Neural progenitor cell (in vitro differentiated cells): ENCODE measurements at regions not wholly inside any gene's neighbourhood (a gene's known extent, or its start where the extent isn't known, plus 50 kb on each side); places are given as distances from the start of the nearest gene placed in this dataset.

ENCODE experiments used
- DNase-seq: peaks from one replicate; pipeline ENCODE4 v3.0.0-alpha.2; 2016; ENCODE audit warnings: low spot score
- H2AFZ ChIP-seq: fragments of 200-600 bp; sonication (generic); replicated peaks from 2 replicates; pipeline ENCODE4 v1.6.1; 2016; ENCODE audit warnings: antibody characterized with exemption
- H3F3A ChIP-seq: fragments of 200-600 bp; sonication (generic); 2 replicates; pipeline ENCODE4 v1.6.1; 2016; ENCODE audit warnings: antibody characterized with exemption, low read depth
- H3K27ac ChIP-seq: fragments of 200-600 bp; sonication (generic); 2 replicates; pipeline ENCODE4 v1.5.1; 2016; ENCODE audit warnings: mild to moderate bottlenecking
- H3K27me3 ChIP-seq: fragments of 200-600 bp; sonication (generic); 2 replicates; pipeline ENCODE4 v1.6.1; 2016; ENCODE audit warnings: mild to moderate bottlenecking, moderate library complexity
- H3K36me3 ChIP-seq: fragments of 200-600 bp; sonication (generic); 2 replicates; pipeline ENCODE4 v1.5.1; 2016
- H3K4me1 ChIP-seq: fragments of 200-600 bp; sonication (generic); 2 replicates; pipeline ENCODE4 v1.6.1; 2016; ENCODE audit warnings: mixed run types
- H3K4me2 ChIP-seq: fragments of 200-600 bp; sonication (generic); 2 replicates; pipeline ENCODE4 v1.6.1; 2016
- H3K4me3 ChIP-seq: fragments of 200-600 bp; sonication (generic); 2 replicates; pipeline ENCODE4 v1.5.1; 2016
- H3K79me2 ChIP-seq: fragments of 200-600 bp; sonication (generic); 2 replicates; pipeline ENCODE4 v1.6.1; 2016; ENCODE audit warnings: low read depth
- H3K9ac ChIP-seq: fragments of 200-600 bp; sonication (generic); 2 replicates; pipeline ENCODE4 v1.6.1; 2016
- H3K9me3 ChIP-seq: fragments of 200-600 bp; sonication (generic); 2 replicates; pipeline ENCODE4 v1.5.1; 2016; ENCODE audit warnings: low read depth
- H4K20me1 ChIP-seq: fragments of 200-600 bp; sonication (generic); 2 replicates; pipeline ENCODE4 v1.6.1; 2016; ENCODE audit warnings: low read depth
- H3K27ac Mint-ChIP-seq: 3 replicates; pipeline ENCODE4 v1.8.0; 2021; ENCODE audit warnings: mixed read lengths
- H3K27me3 Mint-ChIP-seq: 2 replicates; pipeline ENCODE4 v1.8.0; 2022; ENCODE audit warnings: low read depth, mild to moderate bottlenecking, inconsistent platforms, moderate library complexity, mixed read lengths; ENCODE audit not compliant: insufficient read depth
- H3K36me3 Mint-ChIP-seq: 3 replicates; pipeline ENCODE4 v1.8.0; 2021; ENCODE audit warnings: mixed read lengths
- H3K4me1 Mint-ChIP-seq: 3 replicates; pipeline ENCODE4 v1.8.0; 2021; ENCODE audit warnings: mixed read lengths
- H3K4me3 Mint-ChIP-seq: 3 replicates; pipeline ENCODE4 v1.8.0; 2021; ENCODE audit warnings: mild to moderate bottlenecking, moderate library complexity, mixed read lengths
- H3K9me3 Mint-ChIP-seq: 3 replicates; pipeline ENCODE4 v1.8.0; 2020; ENCODE audit warnings: mixed read lengths
- CTCF ChIP-seq: fragments of 200-600 bp; sonication (generic); IDR thresholded peaks from 2 replicates; pipeline ENCODE4 v1.5.1; 2017; ENCODE audit warnings: antibody characterized with exemption, mild to moderate bottlenecking
- EZH2 ChIP-seq: fragments of 200-600 bp; sonication (generic); IDR thresholded peaks from 2 replicates; pipeline ENCODE4 v1.6.1; 2017; ENCODE audit warnings: antibody characterized with exemption, mild to moderate bottlenecking, moderate library complexity
- EZH2phosphoT487 ChIP-seq: fragments of 200-600 bp; sonication (generic); IDR thresholded peaks from 2 replicates; pipeline ENCODE4 v1.6.1; 2017; ENCODE audit warnings: antibody characterized with exemption

- no peaks in the 10 kb centered on the region for H3K27me3 ChIP-seq
- H2AFZ ChIP-seq: no peak overlapping the region
- peaks cover 20% of the 10 kb centered on the region for H3K4me1 ChIP-seq
- no peaks in the 10 kb centered on the region for H3F3A ChIP-seq
- Mint-ChIP-seq H3K27me3 (peaks cover 6% of the 10 kb centered on the region), H3K4me3 (no peak overlapping the region), H3K9me3 (no peaks in the 10 kb centered on the region), H3K36me3 (no peaks in the 10 kb centered on the region), H3K27ac (no peak overlapping the region), H3K4me1 (peaks cover 50% of the 10 kb centered on the region)
- no peaks in the 10 kb centered on the region for H3K9me3 ChIP-seq
- no peak overlapping the region for H3K9ac ChIP-seq
- no peaks in the 10 kb centered on the region for H3K79me2 ChIP-seq
- no peak overlapping the region for H3K27ac ChIP-seq
- no peak overlapping the region for H3K4me2 ChIP-seq
- no peak overlapping the region for H3K4me3 ChIP-seq
- no peak for DNase-seq
- H4K20me1 ChIP-seq: peaks cover 51% of the 10 kb centered on the region
- H3K36me3 ChIP-seq: no peaks in the 10 kb centered on the region
- no peak for TF ChIP-seq EZH2
- TF ChIP-seq EZH2phosphoT487: no peak
- no peak for TF ChIP-seq CTCF
These were observed 167.1 kb downstream of the CRYBB2 start for GRCh38 chr22:25386538-25386884.

DNA sequence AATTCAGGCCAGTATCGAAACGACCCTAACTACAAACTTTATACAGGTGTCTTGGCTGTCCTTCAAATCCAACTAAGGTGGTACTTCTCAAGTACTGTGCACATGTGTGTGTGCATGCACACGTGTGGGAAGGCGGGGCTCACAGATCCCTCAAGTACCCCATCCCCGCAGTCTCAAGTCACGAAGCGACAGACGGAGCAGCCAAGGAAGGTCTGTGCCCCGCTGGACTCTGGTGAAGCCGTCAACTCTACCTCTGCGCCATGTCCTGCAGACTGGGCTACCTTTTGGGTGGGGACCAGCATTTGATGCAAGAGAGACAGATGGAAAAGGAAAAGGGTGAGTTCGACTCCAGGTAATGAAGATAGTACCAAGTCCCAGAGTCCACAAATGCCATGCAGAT, 169.0 kb downstream of the CRYBB2 start:
- Histone ChIP-seq H3K4me1 (peaks cover 16% of the 10 kb centered on the region), H3K9me3 (no peaks in the 10 kb centered on the region), H3K36me3 (no peaks in the 10 kb centered on the region), H3K27ac (no peak overlapping the region), H3K79me2 (no peaks in the 10 kb centered on the region), H3K4me3 (no peak overlapping the region), H2AFZ (no peak overlapping the region), H3K9ac (no peak overlapping the region), H3F3A (no peaks in the 10 kb centered on the region), H3K4me2 (no peak overlapping the region), H3K27me3 (no peaks in the 10 kb centered on the region), H4K20me1 (peaks cover 42% of the 10 kb centered on the region)
- Mint-ChIP-seq H3K27ac (no peak overlapping the region), H3K9me3 (no peaks in the 10 kb centered on the region), H3K27me3 (peaks cover 6% of the 10 kb centered on the region), H3K4me3 (no peak overlapping the region), H3K4me1 (peaks cover 39% of the 10 kb centered on the region), H3K36me3 (no peaks in the 10 kb centered on the region)
- TF ChIP-seq EZH2phosphoT487 (no peak), EZH2 (no peak), CTCF (no peak)
- no peak for DNase-seq

DNA sequence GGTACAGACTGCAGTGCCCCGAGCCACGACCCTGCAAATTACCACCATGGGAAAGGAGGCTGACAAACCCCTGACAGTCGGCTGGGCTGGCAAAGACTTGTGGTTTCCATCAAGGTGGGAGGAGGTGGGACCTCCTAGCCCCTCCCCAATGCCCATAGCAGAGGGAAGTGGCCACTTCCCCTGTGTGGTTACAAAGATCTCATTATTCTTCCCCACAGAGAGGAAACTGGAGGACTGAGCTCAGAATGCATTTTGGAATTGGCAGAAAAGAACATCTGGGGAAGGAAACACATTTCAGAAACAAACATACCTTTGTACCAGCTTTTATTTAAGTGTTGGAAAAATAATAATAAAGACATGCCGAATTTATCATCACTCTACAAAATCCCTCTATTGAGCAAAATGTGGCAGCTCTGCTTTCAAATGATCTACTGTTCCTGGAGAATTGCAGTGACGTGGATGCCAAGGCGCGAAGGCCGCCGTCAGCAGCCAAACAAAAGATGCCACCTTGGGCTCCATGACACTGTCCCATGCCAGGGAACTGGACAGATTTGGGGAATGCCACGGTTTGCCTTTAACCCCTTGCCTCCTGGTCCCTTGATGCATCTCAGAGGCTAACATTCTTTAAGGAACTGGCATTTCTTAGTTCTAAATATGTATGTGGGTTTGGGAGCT, 169.6 kb downstream of the CRYBB2 start:
- DNase-seq: no peak
- peaks cover 6% of the 10 kb centered on the region for H3K27me3 Mint-ChIP-seq
- Histone ChIP-seq H3K27ac (no peak overlapping the region), H3K27me3 (no peaks in the 10 kb centered on the region), H3K4me1 (peaks cover 12% of the 10 kb centered on the region), H2AFZ (no peak overlapping the region), H3K9ac (no peak overlapping the region), H3K9me3 (no peaks in the 10 kb centered on the region), H4K20me1 (peaks cover 36% of the 10 kb centered on the region), H3K4me3 (no peak overlapping the region), H3K79me2 (no peaks in the 10 kb centered on the region), H3K4me2 (no peak overlapping the region), H3F3A (no peaks in the 10 kb centered on the region), H3K36me3 (no peaks in the 10 kb centered on the region)
- no peaks in the 10 kb centered on the region for H3K9me3 Mint-ChIP-seq
- H3K36me3 Mint-ChIP-seq: no peaks in the 10 kb centered on the region
- peak overlapping the region; percentile 1 for H3K4me3 Mint-ChIP-seq
- peaks cover 36% of the 10 kb centered on the region for H3K4me1 Mint-ChIP-seq
- H3K27ac Mint-ChIP-seq: no peak overlapping the region
- no peak for TF ChIP-seq EZH2
- no peak for TF ChIP-seq EZH2phosphoT487
- no peak for TF ChIP-seq CTCF
